ENCODE measurements at regions not wholly inside any gene's neighbourhood (a gene's known extent, or its start where the extent isn't known, plus 50 kb on each side); places are given as distances from the start of the nearest gene placed in this dataset.

- no peak for DNase-seq (ENCODE audit: low read depth in 2 of 2)
Measured at GRCh38 chr2:118738524-118739308, 108.7 kb downstream of the EN1 start.

- DNase-seq (ENCODE audit: low read depth in 2 of 2) = no peak
Measured at GRCh38 chr2:118738106-118738505, 109.3 kb downstream of the EN1 start.

GRCh38 chr2:118737684-118738083 is 109.8 kb downstream of the EN1 start:
- no peak for DNase-seq (ENCODE audit: low read depth in 2 of 2)

GRCh38 chr2:118732432-118732831 is 115.0 kb downstream of the EN1 start:
- DNase-seq (ENCODE audit: low read depth in 2 of 2) = no peak

- DNase-seq (ENCODE audit: low read depth in 2 of 2) = no peak
Measured at GRCh38 chr2:118731413-118731812, 116.0 kb downstream of the EN1 start.

- DNase-seq (ENCODE audit: low read depth in 2 of 2) = no peak
Measured at GRCh38 chr2:118730405-118730804, 117.0 kb downstream of the EN1 start.

- DNase-seq (ENCODE audit: low read depth in 2 of 2) = no peak
Measured at GRCh38 chr2:118729760-118730159, 117.7 kb downstream of the EN1 start.

- DNase-seq (ENCODE audit: low read depth in 2 of 2) = no peak
Measured at GRCh38 chr2:118728984-118729383, 118.5 kb downstream of the EN1 start.

GRCh38 chr2:118726821-118727220 is 120.6 kb downstream of the EN1 start:
- DNase-seq (ENCODE audit: low read depth in 2 of 2) = no peak

GRCh38 chr2:118723394-118723793 is 124.1 kb downstream of the EN1 start:
- no peak for DNase-seq (ENCODE audit: low read depth in 2 of 2)

- no peak for DNase-seq (ENCODE audit: low read depth in 2 of 2)
Measured at GRCh38 chr2:118722976-118723375, 124.5 kb downstream of the EN1 start.

GRCh38 chr2:118721817-118722551 is 125.5 kb downstream of the EN1 start:
- no peak for DNase-seq (ENCODE audit: low read depth in 2 of 2)

GRCh38 chr2:118720866-118721265 is 126.6 kb downstream of the EN1 start:
- no peak for DNase-seq (ENCODE audit: low read depth in 2 of 2)

- DNase-seq (ENCODE audit: low read depth in 2 of 2) = no peak
Measured at GRCh38 chr2:118718921-118719320, 128.5 kb downstream of the EN1 start.

GRCh38 chr2:118716102-118716501 is 131.3 kb downstream of the EN1 start:
- no peak for DNase-seq (ENCODE audit: low read depth in 2 of 2)

GRCh38 chr2:118714118-118714517 is 133.3 kb downstream of the EN1 start:
- no peak for DNase-seq (ENCODE audit: low read depth in 2 of 2)

GRCh38 chr2:118711603-118712002 is 135.8 kb downstream of the EN1 start:
- no peak for DNase-seq (ENCODE audit: low read depth in 2 of 2)

GRCh38 chr2:118710481-118710880 is 137.0 kb downstream of the EN1 start:
- DNase-seq (ENCODE audit: low read depth in 2 of 2) = no peak

GRCh38 chr2:118709786-118710185 is 137.7 kb downstream of the EN1 start:
- no peak for DNase-seq (ENCODE audit: low read depth in 2 of 2)

GRCh38 chr2:118706844-118707243 is 140.6 kb downstream of the EN1 start:
- no peak for DNase-seq (ENCODE audit: low read depth in 2 of 2)

- DNase-seq (ENCODE audit: low read depth in 2 of 2) = no peak
Measured at GRCh38 chr2:118706371-118706770, 141.1 kb downstream of the EN1 start.

GRCh38 chr2:118705032-118705431 is 142.4 kb downstream of the EN1 start:
- no peak for DNase-seq (ENCODE audit: low read depth in 2 of 2)

- no peak for DNase-seq (ENCODE audit: low read depth in 2 of 2)
Measured at GRCh38 chr2:118699447-118700175, 147.8 kb downstream of the EN1 start.
